ENCODE measurements at regions not wholly inside any gene's neighbourhood (a gene's known extent, or its start where the extent isn't known, plus 50 kb on each side); places are given as distances from the start of the nearest gene placed in this dataset.
"Not testable (repeated sequence)": the region's sequence is repeated elsewhere in the genome, so short reads cannot be mapped to it uniquely, and the experiment has no call there.

DNA sequence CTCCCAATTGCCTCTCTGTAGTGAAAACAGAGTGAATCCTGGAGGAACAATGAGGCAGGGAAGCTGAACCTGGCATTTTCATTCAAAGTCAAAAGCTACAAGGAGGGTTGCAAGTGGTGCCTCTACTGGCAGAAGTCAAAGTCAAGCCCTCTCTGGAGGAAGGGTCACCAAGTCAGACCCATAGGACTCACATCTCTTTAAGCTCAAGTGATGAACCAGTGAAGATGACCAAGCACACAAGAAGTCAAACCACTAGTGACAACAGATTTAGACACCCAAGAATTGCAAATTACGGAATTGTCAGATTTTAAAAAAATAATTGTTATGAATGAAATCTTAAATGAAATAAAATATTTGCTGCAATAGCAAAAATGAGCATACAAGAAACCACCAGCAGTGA is 81.1 kb upstream of the ATP1B1 start:
- Histone ChIP-seq H3K36me3 (replicated peaks; ENCODE audit: control insufficient read depth, insufficient read depth, low read length) (no peaks in the 10 kb centered on the region), H3K27me3 (ENCODE audit: control insufficient read depth, insufficient read depth, low read length) (no peaks in the 10 kb centered on the region; the same call in 1 of the 2 replicates), H3K4me3 (ENCODE audit: insufficient read depth, low read depth, low read length) (no peak overlapping the region)
- no peak for DNase-seq

DNA sequence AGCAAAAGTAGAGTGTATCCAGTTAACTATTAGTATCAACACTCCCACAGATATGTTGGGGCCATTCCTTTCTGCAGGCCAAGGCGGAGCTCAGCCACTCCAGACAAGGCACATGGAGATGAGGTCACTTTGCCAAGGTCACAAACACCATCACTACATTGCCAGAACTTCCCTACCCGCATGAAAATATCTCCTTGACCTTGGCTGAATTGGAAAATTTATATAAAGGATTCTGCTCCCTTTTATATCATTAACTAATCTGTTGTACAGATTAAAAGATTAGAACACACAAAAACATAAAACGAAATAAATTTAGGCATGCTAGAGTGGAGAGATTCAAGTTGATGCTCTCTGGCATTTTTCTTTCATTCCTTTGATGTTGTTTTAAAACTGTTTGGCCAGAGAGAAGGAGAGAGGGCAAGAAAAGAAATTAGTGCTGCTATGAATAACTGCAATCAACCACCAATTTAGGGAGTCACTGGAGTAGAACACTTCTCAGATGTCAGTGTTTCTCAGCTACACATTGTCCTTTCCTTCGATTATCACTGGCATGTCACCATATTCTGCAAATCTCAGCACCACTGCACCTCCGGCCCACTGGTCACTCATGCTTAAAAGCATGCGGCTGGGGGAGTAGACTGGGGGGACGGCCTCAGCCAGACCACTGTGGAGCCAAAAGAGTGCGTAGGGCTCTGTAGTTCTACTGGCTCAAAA is 78.7 kb upstream of the ATP1B1 start:
- Histone ChIP-seq H3K27me3 (ENCODE audit: control insufficient read depth, insufficient read depth, low read length) (no peaks in the 10 kb centered on the region; the same call in 1 of the 2 replicates), H3K36me3 (replicated peaks; ENCODE audit: control insufficient read depth, insufficient read depth, low read length) (no peaks in the 10 kb centered on the region), H3K4me3 (ENCODE audit: insufficient read depth, low read depth, low read length) (no peak overlapping the region)
- no peak for DNase-seq

DNA sequence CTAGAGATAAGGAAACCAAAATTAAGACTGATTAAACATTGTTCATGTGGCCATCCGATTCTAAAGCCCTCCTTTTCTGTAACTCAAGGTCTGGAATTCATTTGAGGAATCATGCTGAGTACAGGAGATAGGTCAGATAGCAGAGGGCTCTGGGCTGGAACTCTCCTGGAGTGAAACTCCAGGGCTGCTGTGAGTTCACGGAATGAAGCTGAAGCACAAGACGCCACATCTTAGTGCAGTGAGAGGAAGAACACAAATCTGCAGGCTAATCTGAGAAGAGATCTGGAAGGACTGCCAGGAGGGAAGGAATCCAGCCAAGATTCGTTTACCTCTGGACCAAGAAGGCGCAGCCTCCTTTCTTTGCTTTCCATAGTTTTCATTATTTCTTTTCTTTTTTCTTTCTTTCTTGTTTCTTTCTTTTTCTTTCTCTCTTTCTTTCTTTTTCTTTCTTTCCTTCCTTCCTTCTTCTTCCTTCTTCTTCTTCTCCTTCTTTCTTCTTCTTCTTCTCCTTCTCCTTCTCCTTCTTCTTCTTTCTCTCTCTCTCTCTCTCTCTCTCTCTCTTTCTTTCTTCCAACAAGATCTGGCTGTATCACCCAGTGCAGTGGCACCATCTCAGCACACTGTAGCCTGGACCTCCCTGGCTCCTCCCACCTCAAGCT is 74.8 kb upstream of the ATP1B1 start:
- DNase-seq, result no peak
- no peaks in the 10 kb centered on the region for H3K27me3 ChIP-seq (ENCODE audit: control insufficient read depth, insufficient read depth, low read length)
- no peak overlapping the region for H3K4me3 ChIP-seq (ENCODE audit: insufficient read depth, low read depth, low read length)
- no peaks in the 10 kb centered on the region for H3K36me3 ChIP-seq (replicated peaks; ENCODE audit: control insufficient read depth, insufficient read depth, low read length)

DNA sequence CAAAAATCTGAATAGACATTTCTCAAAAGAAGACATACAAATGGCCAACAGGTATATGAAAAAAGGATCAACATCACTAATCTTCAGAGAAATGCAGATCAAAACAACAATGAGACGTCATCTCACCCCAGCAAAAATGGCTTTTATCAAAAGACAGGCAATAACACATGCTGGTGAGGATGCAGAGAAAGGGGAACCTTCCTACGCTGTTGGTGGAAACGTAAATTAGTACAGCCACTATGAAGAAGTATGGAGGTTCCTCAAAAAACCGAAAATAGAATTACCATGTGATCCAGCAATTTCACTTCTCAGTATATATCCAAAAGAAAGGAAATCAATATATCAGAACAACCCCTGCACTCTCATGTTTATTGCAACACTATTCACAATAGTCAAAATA is 65.1 kb upstream of the ATP1B1 start:
- Histone ChIP-seq H3K27me3 (ENCODE audit: control insufficient read depth, insufficient read depth, low read length) (no peaks in the 10 kb centered on the region), H3K4me3 (ENCODE audit: insufficient read depth, low read depth, low read length) (no peak overlapping the region), H3K36me3 (replicated peaks; ENCODE audit: control insufficient read depth, insufficient read depth, low read length) (no peaks in the 10 kb centered on the region)
- no peak for DNase-seq

DNA sequence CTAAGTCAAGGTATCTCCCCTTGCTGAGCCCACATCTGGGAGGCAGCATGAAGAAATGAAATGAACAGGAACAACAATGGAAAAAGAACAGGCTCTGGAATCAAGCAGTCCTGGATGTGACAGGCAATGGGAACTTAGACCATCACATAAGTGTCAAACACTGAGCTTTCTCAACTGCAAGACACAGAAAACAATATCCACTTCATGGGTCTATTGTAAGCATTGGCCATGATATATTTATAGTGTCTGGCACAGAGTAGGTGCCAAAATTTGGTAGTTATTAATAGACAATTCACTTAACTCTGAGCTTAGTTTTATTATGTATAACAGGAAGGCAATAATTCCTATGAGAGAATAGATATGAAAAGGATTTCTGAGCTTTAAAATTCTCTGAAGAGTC is 64.1 kb upstream of the ATP1B1 start:
- Histone ChIP-seq H3K36me3 (replicated peaks; ENCODE audit: control insufficient read depth, insufficient read depth, low read length) (no peaks in the 10 kb centered on the region), H3K4me3 (ENCODE audit: insufficient read depth, low read depth, low read length) (no peak overlapping the region), H3K27me3 (ENCODE audit: control insufficient read depth, insufficient read depth, low read length) (no peaks in the 10 kb centered on the region)
- DNase-seq, result no peak

DNA sequence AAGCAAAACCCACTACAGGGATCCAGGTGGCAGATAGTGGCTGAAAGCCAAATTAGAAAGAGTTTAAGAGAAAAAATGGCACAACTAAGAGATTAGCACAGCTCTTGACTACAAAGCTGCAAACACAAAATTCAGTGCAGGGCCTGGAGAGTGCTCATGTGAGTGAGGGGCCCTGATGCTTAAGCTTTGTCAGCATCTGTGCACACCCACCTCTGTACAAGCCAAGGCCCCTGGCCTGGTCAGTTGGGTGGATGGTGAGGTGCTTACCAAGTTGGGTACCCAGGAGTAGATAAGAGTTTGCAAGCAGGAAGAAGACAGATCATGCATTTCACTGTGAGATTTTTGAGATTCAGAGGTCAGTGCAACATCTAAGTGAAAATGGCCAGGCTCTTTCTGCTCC is 62.7 kb upstream of the ATP1B1 start:
- Histone ChIP-seq H3K4me3 (ENCODE audit: insufficient read depth, low read depth, low read length) (no peak overlapping the region), H3K27me3 (ENCODE audit: control insufficient read depth, insufficient read depth, low read length) (no peaks in the 10 kb centered on the region), H3K36me3 (replicated peaks; ENCODE audit: control insufficient read depth, insufficient read depth, low read length) (no peaks in the 10 kb centered on the region)
- DNase-seq, result no peak

DNA sequence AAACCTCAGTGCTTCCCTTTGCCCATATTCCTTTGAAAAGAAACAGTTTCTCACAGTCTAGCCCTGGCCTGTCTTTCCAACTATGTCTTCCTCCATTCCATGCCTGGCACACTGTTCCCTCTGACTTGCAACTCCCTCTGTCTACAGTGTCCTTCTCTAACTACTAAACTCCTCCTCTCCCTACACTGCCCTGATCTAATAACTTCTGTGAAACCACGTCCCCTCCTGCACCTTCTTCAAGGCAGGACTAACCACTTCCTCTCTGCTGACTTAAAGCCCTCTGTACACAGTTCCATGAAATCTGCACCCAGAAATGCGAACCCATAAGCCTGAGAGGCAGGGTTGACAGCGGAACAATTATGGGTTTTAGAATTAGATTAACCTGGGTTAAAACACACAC is 62.2 kb upstream of the ATP1B1 start:
- DNase-seq, result no peak
- Histone ChIP-seq H3K4me3 (ENCODE audit: insufficient read depth, low read depth, low read length) (no peak overlapping the region), H3K36me3 (replicated peaks; ENCODE audit: control insufficient read depth, insufficient read depth, low read length) (no peaks in the 10 kb centered on the region), H3K27me3 (ENCODE audit: control insufficient read depth, insufficient read depth, low read length) (no peaks in the 10 kb centered on the region)

DNA sequence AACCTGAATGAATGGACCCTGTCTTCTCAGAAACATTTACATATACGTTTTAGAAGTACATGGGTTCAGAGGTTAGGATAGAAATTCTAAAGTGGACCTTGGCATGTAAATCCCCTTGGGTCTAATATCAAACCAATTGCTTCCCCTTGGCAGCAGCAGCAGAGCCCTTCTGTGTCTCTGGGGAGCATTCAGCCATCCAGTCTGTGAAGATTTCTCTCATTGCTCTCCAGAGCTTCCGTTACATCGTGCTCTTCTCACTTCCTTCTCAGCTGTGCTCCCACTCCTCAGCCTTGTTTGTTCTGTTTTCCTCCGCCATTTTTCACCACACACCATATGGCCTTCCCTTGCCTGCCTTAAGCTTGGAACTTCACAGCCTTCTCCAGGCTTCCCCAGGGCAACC is 61.5 kb upstream of the ATP1B1 start:
- no peak overlapping the region for H3K4me3 ChIP-seq (ENCODE audit: insufficient read depth, low read depth, low read length)
- no peaks in the 10 kb centered on the region for H3K36me3 ChIP-seq (replicated peaks; ENCODE audit: control insufficient read depth, insufficient read depth, low read length)
- no peaks in the 10 kb centered on the region for H3K27me3 ChIP-seq (ENCODE audit: control insufficient read depth, insufficient read depth, low read length)
- DNase-seq, result no peak

DNA sequence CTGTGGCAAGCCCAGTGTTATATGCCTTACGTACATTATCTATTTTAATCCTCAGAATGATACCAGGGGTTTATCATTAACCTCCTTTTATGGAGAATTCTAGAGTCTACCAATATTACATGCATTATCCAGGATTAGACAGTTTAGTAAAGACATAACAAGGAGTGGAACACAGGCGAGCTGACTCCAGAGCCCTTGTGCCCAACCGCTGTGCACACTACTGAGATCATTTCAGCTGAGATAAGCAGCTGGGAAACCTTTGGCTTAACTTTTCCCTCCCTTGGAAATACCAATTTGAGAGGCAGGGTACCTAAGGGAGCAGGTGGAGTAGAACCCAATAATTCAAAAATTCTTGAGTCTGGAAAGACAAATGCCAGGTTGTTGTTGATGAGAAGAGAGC is 59.8 kb upstream of the ATP1B1 start:
- Histone ChIP-seq H3K36me3 (replicated peaks; ENCODE audit: control insufficient read depth, insufficient read depth, low read length) (no peaks in the 10 kb centered on the region), H3K27me3 (ENCODE audit: control insufficient read depth, insufficient read depth, low read length) (no peaks in the 10 kb centered on the region), H3K4me3 (ENCODE audit: insufficient read depth, low read depth, low read length) (no peak overlapping the region)
- DNase-seq, result no peak

DNA sequence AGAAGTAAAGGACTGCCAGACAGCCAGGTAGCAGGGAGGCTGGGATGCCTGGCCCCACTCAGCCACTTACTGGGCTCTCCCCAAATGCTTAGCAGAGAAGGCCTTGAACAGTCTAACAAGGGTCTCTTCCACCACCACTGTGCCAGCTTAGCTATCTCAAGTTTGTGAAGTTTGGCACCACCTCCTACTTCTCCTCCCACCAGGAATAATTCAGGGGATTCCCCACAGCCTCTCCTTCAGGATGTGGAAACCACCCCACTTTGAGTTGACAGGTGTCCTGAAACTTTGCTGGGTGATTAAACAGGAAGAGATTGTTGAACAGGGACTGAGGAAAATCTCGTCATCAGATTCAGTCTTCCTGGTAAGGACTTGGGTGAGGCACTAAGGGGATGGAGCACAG is 59.4 kb upstream of the ATP1B1 start:
- H3K36me3 ChIP-seq (replicated peaks; ENCODE audit: control insufficient read depth, insufficient read depth, low read length), result no peaks in the 10 kb centered on the region
- DNase-seq, result no peak
- H3K27me3 ChIP-seq (ENCODE audit: control insufficient read depth, insufficient read depth, low read length), result no peaks in the 10 kb centered on the region
- H3K4me3 ChIP-seq (ENCODE audit: insufficient read depth, low read depth, low read length), result no peak overlapping the region

DNA sequence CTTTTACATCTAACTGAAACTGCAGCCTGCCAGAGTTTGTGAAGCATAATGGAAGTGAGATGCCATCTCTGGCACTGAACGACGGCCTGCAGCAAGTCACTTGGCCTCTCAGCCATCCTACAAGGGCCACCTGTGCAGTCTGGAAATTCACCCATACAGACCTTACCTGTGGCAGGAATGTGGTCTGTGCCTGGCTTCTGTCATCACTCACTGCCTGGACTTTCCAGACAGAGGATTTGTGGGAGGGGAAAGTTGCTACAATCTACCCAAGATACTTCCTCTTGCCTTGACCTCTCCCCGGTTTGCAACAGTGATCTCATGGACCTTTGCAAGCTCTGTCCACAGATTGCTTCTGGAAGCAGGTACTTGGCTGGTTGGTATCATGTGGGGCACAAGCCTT is 58.4 kb upstream of the ATP1B1 start:
- no peak for DNase-seq
- no peaks in the 10 kb centered on the region for H3K36me3 ChIP-seq (replicated peaks; ENCODE audit: control insufficient read depth, insufficient read depth, low read length)
- no peak overlapping the region for H3K4me3 ChIP-seq (ENCODE audit: insufficient read depth, low read depth, low read length)
- no peaks in the 10 kb centered on the region for H3K27me3 ChIP-seq (ENCODE audit: control insufficient read depth, insufficient read depth, low read length)

DNA sequence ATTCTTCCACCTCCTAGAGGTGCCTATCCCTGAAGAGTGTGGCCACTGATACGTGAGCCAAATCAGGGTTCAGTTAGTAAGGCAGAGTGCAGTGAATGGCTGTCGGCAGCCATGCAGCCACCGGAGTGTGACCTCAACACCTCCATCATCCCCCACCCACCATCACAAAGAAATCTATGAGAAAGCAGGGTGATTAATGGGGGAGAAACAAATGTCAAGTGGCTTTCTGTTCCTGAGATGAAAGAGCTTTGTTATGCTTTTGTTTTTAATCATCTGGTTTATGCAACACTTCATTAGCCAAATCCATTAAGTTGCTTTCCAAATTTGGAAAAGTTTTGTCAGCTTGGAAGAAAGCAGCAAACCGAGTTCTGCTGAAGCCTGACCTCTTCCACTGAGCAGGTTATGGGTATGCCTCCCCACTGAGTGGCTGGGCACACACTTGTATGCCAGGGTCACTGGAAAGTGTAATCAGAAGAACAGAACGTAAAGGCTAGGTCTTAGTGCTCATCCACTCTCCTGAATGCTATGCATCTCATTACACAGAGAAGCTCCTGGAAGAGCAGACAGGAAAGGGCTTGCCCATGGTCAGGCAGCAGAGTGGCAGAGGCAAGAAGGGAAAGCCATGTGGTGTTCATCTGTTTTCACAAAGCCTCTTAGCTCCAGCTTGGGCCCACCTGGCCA is 57.1 kb upstream of the ATP1B1 start:
- Histone ChIP-seq H3K4me3 (ENCODE audit: insufficient read depth, low read depth, low read length) (no peak overlapping the region), H3K27me3 (ENCODE audit: control insufficient read depth, insufficient read depth, low read length) (no peaks in the 10 kb centered on the region), H3K36me3 (replicated peaks; ENCODE audit: control insufficient read depth, insufficient read depth, low read length) (no peaks in the 10 kb centered on the region)
- DNase-seq, result no peak

DNA sequence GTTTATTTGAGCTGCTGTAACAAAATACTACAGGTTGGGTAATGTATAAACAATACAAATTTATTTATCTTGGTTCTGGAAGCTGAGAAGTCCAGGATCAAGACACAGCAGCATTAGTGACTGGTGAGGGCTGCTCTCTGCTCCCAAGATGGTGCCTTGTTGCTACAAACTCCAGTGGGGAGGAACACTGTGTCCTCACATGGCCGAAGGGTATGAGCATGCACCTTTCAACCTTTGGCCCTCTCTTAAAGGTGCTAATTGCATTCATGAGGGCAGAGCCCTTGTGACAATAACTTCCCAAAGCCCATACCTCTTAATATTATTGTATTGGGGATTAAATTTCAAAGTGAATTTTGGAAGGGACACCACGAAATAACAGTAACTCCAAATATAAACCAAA is 55.3 kb upstream of the ATP1B1 start:
- H3K27me3 ChIP-seq (ENCODE audit: control insufficient read depth, insufficient read depth, low read length), result no peaks in the 10 kb centered on the region
- H3K4me3 ChIP-seq (ENCODE audit: insufficient read depth, low read depth, low read length), result no peak overlapping the region
- H3K36me3 ChIP-seq (replicated peaks; ENCODE audit: control insufficient read depth, insufficient read depth, low read length), result no peaks in the 10 kb centered on the region
- no peak for DNase-seq

DNA sequence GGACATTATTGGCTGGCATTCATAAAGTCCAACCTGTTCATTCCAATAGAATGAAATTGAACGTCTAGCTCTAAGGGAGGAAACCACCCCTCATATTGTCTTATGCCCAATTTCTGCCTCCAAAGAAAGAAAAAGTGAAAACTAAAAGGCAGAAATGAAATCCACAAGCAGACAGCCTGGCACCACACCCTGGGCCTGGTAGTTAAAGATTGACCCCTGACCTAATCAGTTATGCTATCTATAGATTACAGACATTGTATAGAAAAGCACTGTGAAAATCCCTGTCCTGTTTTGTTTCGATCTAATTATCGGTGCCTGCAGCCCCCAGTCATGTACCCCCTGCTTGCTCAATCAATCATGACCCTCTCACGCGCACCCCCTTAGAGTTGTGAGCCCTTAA is 54.3 kb upstream of the ATP1B1 start:
- H3K36me3 ChIP-seq (replicated peaks; ENCODE audit: control insufficient read depth, insufficient read depth, low read length); H3K4me3 ChIP-seq (ENCODE audit: insufficient read depth, low read depth, low read length); DNase-seq; H3K27me3 ChIP-seq (ENCODE audit: control insufficient read depth, insufficient read depth, low read length): not testable (repeated sequence)

DNA sequence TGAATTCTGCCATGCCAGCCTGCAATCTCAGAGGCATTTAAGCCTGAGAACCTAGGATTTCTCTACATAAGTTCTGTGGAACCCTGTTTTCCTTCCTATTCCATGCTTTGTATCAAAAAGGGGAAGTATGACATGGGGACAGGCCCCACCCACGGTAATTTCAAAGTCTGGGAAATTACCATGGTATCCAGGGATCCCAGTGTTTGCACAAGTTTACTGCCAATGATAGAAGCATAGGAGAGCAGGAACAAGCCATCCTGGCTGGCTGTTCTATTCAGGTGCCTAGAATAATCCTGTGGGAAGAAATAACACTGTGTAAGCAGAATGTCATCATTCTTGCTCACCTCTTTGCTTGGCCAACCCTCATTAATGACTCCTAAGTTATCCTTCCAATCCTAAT is 53.8 kb upstream of the ATP1B1 start:
- Histone ChIP-seq H3K36me3 (replicated peaks; ENCODE audit: control insufficient read depth, insufficient read depth, low read length) (no peaks in the 10 kb centered on the region), H3K4me3 (ENCODE audit: insufficient read depth, low read depth, low read length) (no peak overlapping the region), H3K27me3 (ENCODE audit: control insufficient read depth, insufficient read depth, low read length) (no peaks in the 10 kb centered on the region)
- no peak for DNase-seq

Data from H7 (cell line).